ENCODE measurements at regions not wholly inside any gene's neighbourhood (a gene's known extent, or its start where the extent isn't known, plus 50 kb on each side); places are given as distances from the start of the nearest gene placed in this dataset.

DNA sequence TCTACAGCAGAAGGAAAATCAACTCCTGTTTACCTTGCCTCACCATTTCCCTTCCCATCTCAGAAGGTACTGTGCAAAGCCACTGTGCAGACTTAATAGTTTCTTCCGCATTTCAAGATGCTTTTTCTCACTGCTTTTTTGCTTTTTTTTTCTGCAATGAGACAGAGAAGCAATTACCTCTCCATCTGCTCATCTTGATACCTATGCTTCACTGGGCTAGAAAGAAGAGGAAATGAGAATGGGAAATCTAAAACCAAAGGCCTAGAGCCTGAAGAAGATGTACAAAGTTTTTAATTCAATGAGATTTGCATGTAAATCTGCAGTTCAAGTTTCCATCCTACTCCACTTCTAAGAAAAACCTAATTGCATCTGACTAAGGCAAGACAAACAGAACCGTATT lies 238.1 kb upstream of the SETMAR start:
- TF ChIP-seq, protein P1, sequence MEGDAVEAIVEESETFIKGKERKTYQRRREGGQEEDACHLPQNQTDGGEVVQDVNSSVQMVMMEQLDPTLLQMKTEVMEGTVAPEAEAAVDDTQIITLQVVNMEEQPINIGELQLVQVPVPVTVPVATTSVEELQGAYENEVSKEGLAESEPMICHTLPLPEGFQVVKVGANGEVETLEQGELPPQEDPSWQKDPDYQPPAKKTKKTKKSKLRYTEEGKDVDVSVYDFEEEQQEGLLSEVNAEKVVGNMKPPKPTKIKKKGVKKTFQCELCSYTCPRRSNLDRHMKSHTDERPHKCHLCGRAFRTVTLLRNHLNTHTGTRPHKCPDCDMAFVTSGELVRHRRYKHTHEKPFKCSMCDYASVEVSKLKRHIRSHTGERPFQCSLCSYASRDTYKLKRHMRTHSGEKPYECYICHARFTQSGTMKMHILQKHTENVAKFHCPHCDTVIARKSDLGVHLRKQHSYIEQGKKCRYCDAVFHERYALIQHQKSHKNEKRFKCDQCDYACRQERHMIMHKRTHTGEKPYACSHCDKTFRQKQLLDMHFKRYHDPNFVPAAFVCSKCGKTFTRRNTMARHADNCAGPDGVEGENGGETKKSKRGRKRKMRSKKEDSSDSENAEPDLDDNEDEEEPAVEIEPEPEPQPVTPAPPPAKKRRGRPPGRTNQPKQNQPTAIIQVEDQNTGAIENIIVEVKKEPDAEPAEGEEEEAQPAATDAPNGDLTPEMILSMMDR (IDR thresholded peaks at IDR 0.05; ENCODE audit: low read depth, low read length, missing input control), result no peak
- TF ChIP-seq YY1 (IDR thresholded peaks at IDR 0.05) (no peak), FOXA1 (IDR thresholded peaks at IDR 0.05) (no peak), SP1 (IDR thresholded peaks at IDR 0.05) (no peak), TAF1 (conservative IDR thresholded peaks at IDR 0.05) (no peak), RAD21 (IDR thresholded peaks at IDR 0.05) (no peak), GABPA (IDR thresholded peaks at IDR 0.05 in 1 of 2, conservative IDR thresholded peaks at IDR 0.05 in 1 of 2) (no peak), RXRA (IDR thresholded peaks at IDR 0.05) (no peak), NR2F2 (IDR thresholded peaks at IDR 0.05) (no peak), EGR1 (IDR thresholded peaks at IDR 0.05; ENCODE audit: low read depth in 2 of 2) (no peak), JUND (IDR thresholded peaks at IDR 0.05) (no peak)
- TF ChIP-seq, protein P2, sequence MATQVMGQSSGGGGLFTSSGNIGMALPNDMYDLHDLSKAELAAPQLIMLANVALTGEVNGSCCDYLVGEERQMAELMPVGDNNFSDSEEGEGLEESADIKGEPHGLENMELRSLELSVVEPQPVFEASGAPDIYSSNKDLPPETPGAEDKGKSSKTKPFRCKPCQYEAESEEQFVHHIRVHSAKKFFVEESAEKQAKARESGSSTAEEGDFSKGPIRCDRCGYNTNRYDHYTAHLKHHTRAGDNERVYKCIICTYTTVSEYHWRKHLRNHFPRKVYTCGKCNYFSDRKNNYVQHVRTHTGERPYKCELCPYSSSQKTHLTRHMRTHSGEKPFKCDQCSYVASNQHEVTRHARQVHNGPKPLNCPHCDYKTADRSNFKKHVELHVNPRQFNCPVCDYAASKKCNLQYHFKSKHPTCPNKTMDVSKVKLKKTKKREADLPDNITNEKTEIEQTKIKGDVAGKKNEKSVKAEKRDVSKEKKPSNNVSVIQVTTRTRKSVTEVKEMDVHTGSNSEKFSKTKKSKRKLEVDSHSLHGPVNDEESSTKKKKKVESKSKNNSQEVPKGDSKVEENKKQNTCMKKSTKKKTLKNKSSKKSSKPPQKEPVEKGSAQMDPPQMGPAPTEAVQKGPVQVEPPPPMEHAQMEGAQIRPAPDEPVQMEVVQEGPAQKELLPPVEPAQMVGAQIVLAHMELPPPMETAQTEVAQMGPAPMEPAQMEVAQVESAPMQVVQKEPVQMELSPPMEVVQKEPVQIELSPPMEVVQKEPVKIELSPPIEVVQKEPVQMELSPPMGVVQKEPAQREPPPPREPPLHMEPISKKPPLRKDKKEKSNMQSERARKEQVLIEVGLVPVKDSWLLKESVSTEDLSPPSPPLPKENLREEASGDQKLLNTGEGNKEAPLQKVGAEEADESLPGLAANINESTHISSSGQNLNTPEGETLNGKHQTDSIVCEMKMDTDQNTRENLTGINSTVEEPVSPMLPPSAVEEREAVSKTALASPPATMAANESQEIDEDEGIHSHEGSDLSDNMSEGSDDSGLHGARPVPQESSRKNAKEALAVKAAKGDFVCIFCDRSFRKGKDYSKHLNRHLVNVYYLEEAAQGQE (IDR thresholded peaks at IDR 0.05), result no peak
- TF ChIP-seq, protein P3, sequence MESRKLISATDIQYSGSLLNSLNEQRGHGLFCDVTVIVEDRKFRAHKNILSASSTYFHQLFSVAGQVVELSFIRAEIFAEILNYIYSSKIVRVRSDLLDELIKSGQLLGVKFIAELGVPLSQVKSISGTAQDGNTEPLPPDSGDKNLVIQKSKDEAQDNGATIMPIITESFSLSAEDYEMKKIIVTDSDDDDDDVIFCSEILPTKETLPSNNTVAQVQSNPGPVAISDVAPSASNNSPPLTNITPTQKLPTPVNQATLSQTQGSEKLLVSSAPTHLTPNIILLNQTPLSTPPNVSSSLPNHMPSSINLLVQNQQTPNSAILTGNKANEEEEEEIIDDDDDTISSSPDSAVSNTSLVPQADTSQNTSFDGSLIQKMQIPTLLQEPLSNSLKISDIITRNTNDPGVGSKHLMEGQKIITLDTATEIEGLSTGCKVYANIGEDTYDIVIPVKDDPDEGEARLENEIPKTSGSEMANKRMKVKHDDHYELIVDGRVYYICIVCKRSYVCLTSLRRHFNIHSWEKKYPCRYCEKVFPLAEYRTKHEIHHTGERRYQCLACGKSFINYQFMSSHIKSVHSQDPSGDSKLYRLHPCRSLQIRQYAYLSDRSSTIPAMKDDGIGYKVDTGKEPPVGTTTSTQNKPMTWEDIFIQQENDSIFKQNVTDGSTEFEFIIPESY (IDR thresholded peaks at IDR 0.05), result no peak
- TF ChIP-seq, protein P4, sequence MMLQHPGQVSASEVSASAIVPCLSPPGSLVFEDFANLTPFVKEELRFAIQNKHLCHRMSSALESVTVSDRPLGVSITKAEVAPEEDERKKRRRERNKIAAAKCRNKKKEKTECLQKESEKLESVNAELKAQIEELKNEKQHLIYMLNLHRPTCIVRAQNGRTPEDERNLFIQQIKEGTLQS (IDR thresholded peaks at IDR 0.05), result no peak
